Iris pigment epithelial cell (primary cell): ENCODE measurements at regions not wholly inside any gene's neighbourhood (a gene's known extent, or its start where the extent isn't known, plus 50 kb on each side); places are given as distances from the start of the nearest gene placed in this dataset.

Source experiments
- DNase-seq: peaks from one replicate; pipeline ENCODE4 v3.0.0-alpha.2; 2011; ENCODE audit warnings: low read depth

DNA sequence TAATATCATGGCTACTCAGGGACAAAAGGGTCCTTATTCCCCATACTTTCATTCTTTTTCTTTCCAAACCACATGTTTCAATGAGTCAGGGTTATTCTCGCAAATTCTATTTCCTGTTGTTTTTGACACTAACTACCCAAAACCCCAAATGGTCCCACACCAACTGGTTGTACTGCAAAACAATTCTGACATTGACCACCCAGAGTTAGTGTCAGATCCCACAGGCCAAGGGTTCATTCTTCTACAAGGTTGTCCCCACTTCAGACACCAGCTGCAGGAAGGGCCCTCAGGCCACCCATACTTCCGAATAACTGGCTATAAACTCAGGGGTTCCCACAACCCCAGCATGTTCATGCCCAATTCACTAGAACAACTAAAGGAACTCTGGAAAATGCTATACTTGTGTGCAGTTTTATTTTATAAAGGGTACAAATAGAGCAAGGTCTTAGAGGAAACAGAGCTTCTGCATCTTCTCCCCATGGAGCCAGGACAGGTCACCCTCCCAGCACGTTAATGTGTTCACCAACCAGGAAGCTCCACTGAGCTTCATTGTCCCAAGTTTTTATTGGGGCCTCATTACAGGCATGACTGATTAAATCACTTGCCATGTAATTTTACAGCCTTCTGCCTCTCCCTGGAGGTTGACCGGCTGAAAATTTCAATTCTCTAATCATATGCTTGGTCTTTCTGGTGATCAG lies 334.8 kb downstream of the DRD1 start:
- no peak for DNase-seq

DNA sequence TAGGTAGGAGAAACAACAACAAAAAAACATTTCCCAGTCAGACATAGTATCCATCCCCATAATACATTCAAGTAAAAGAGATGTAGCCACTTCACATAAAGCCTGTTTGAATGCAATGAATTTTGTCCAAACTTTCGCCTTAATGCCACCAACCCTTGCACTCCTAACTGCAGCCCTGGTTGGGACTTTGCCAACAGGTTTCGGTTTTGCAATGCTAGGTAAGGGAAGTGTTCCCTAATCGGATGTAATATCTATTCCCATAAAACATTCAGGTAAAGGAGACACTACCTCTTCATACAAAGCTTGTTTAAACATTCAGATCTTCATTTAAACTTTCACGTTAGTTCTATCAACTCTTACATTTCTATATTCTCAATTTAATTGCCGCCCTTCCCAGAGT lies 336.1 kb downstream of the DRD1 start:
- DNase-seq = no peak

DNA sequence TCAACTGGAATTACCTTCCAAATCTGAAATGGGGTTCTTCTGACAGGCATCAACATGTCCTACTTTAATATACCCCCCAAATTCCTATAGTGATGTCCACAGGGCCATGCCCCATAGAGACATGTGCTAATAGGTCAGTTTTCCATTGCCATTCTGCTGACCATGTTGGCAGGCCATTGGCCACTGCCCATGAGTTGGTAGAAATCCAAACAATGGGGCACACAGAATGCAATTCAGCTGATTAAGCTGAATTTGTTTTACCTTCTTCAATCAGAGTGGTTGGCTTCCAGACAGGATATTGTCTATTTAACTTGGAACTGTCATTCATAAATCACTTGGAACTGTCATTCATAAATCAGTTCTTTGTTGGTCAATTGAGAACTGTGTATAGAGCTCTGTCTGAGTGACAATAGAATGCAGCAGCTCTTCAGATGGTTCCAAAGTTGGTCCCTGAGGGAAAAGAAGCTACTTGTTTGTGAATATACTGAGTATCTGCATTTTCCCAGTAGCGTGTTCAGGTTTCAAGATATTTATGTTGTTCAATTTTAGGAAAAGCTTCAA lies 336.9 kb downstream of the DRD1 start:
- DNase-seq = no peak

DNA sequence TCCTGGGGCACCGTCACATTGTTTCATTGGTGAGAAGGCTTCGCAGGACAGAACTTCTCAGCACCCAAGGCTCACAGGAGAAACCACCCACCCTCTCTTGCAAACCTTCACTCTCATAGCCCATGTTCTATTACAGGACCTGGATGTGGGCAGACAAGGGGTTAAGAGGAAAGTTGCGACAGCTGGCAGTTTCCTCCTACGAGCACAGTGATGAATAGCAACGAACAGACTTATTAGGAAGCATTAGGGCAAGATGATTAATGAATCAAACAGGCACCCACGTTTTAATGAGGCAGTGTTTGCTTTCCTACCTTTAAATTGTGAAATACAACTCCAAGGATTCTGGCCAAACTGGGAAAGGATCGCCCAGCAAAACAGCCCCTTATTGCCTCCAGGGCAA lies 339.3 kb downstream of the DRD1 start:
- DNase-seq = no peak

DNA sequence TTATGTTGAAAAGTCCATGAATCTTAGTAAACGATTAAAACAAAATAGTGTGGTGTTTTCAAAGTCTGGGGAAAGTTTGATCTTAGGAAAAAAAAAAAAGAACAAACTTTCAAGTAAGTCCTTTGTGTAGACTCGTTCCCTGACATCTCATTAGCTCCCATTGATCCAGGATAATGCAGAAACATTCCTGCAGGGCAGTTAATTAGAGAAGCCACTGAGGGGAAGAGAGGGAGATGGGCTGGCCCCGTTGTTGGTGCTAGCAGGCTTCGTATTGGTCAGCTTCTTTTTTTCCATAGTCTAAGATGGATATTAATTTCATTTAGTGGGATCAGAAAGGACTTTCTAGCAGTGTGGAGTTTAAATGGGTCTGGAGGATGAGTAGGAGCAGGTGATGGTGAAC lies 340.2 kb downstream of the DRD1 start:
- no peak for DNase-seq

DNA sequence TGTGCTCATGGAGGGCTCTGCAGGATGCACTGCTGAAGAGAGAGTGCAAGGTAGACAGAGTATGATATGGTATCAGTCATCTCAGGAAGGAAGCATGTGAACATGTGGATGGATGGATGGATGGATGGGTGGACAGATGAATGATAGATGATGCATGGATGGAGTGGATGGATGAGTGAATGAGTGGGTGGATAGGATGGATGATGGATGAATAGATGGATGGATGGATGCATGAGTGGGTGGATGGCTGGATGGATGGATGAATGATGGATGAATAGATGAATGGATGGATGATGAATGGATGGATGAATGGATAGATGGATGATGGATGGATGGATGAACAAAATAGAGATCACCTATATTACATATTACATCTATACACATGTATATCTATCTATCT lies 341.3 kb downstream of the DRD1 start:
- DNase-seq = no peak

DNA sequence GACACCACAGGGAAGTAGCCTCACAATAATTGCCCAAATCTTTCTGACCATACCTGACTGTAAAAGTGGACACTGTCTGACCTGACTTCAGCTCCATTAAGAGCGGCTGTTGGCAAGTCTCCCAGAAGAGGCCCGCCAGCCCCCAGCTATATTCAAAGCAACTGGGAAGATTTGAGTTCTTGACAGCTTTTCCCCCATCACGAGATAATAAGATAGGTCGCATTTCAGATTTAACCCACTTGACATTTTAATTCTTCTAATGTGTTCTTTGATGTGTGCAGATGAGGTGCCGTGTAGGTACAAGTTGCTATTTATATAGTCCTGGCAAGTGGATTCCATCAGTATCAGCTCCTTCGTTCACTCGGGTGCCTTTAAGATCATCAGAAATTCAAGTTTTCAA lies 345.7 kb downstream of the DRD1 start:
- DNase-seq = no peak

DNA sequence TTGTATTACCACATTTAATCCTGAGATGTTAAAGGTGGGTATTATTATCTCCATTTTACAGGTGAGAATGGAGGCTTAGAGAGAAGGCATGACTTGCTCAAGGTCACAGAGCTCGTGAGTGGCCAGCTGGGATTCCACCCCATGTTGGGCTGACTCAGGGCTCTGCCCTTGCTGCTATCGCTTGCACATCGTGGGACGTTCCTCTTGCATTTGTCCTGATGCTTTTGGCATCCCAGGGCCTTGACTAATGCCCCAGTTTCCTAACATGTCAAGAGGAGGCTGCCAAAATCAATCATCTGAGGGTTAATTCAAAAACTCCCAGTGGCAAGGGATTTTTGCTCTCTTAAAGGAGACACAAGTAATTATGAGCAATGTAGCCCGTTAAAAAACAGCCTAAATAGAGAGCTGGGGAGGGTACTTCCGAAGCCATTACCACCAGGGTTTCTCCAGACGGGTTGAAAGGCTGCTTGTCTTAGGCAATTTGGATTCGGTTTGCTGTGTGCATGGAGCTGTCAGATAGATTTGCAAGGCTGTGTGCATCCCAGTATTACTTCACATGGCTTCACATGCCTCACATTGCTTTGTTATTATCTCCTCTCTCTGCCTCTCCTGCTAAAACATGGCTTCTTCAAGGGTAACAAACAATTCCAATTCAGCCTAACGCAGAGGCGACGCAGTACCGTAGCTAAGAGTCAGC lies 347.4 kb downstream of the DRD1 start:
- no peak for DNase-seq

DNA sequence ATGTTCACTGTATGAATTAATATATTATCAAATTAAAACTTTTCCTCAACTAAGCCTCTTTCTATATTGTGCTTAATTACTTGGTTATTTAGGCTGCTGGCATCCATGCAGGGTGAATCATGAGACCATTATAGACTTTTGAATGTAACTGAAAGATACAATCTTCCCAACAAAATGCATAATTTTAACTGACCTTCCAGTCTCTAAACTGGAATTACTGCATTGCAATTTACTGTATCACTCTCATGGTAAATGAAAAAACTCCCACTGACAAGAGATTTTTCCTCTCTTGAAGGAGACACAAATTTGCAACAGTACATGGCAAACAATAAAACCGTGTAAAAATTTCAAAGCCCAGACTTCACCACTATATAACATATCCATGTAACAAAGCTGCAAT lies 349.5 kb downstream of the DRD1 start:
- DNase-seq = no peak

DNA sequence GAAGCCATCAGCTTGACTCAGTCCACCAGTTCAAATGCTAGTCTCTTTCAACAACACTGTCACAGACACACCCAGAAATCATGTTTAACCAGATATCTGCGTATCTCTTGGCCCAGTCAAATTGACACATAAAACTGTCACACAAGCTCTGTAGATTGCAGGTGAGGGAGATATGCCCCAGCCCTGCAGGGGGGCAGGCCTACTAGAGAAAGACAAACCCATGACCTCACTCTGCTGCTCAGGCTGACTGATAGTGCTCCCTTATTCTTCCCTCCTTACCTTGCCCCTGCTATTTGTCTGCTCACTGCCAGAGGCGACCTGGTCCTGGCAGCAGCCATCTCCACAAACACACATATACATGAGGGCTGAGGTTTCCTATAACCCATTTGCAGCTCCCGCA lies 351.3 kb downstream of the DRD1 start:
- no peak for DNase-seq

DNA sequence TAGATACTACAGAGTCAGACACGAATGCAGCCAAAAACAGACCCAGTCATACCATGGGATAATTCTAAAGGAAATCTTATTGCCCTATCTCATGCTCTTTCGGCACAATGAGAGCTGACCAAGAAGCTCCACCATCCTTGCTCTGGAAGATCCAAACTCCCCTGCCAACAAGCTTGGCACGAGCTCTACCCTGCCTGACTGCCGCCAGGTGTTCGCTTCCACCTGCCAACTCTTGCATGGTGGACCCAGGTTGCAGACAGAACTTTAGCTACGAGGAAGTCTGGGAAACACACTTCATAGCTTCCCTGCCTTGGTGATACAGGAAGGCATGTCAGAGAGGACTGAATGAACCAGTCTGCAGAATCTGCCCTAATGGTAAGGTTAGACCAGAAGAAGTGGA lies 355.0 kb downstream of the DRD1 start:
- DNase-seq = no peak

DNA sequence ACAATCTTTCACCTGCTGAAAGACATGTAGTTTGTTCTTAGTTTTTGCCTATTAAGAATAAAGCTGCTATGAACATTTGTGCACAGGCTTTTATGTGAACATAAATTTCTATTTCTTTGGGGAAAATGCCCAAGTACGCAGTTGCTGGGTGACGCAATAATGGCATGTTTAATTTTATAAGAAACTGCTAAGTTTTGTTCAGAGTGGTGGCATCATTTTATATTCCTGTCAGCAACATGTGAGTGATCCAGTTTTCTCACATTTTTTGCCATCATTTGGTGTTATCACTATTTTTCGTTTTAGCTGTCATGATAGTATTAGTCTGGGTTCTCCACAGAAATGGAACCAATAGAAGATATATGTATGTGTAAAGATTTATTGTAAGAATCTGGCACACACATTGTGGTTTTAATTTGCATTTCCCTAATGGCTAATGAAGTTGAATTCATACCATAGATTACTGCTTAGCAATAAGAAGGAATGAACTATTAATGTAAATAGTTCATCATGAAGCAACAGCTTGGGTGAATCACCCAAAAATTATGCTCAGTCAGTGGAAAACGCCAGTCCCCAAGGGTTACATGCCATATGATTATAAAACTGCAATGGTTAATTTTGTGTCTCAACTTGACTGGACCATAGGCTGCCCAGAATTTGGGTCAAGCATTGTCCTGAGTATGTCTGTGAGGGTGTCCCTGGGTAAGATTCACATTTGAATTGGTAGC lies 358.6 kb downstream of the MSX2 start:
- no peak for DNase-seq

DNA sequence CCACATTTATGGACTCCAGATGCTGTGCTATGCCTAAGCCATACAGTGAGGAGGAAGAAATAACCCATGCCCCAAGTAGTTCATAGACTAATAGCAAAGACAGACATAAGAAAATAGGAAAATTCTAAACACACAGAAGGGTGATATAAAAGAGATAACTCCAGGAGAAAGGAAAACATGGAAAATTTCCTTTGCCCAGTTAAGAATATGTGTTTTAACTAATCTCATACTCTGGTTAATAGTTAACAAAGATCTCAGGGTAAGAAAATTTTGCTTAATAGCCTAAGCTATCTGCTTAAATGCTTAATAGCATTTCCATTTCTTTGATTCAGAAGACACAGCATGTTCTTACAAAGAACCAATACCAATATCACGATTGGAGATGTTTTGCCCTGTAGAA lies 358.0 kb downstream of the MSX2 start:
- DNase-seq = no peak

DNA sequence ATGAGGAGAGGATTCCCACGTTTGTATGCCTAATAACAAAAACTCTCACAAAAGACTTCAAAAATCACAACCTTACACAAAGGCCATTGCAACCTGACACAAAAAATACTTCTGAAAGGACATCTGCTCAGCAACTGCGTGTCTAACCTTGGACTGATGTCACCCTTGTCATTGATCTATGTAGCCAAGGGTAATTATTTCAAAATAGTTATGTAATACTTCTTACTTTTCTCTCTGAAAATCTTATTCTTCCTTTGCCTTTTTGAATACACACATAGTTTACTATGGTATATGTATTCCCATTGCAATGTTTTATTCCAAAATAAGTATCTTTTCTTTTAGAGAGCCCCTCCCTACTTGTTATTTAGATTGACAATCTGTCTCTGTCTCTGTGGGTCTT lies 355.3 kb downstream of the MSX2 start:
- DNase-seq = no peak

DNA sequence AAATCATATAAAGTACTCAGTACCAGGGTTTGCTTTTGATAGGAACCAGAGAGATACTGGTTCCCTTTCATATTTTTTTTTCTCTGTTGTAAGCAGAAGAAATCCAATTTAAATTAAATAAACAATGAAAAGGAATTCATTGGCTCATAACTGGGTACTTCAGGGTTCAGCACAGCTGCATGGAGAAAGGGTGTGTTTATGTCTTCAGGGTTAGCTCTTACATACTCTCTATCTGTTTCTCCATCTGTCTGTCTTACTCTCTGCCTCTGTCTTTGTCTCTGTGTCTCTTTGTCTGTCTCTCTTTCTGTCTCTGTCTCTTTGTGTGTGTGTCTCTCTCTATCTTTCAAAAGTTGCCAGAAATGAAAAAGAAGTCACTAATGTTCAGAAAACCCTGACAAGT lies 345.9 kb downstream of the MSX2 start:
- DNase-seq = no peak

DNA sequence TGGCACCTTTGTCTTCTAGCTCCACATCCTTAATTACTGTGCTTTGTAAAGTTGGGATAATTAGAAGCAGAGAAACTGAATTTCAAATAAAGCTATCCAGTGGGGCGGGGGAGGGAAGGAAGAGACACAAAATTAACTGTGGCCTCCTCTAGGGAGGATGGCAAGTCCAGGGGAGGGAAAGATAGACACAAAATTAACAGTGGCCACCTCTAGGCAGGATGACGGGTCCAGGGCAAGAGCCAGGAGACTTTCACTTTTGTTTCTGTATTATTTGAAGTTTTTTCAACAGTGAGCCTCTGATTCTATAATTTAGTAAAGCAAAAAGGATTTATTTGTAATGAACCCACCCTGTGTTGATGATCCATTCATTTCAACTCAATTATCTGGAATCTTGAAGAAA lies 335.9 kb downstream of the MSX2 start:
- DNase-seq = no peak

DNA sequence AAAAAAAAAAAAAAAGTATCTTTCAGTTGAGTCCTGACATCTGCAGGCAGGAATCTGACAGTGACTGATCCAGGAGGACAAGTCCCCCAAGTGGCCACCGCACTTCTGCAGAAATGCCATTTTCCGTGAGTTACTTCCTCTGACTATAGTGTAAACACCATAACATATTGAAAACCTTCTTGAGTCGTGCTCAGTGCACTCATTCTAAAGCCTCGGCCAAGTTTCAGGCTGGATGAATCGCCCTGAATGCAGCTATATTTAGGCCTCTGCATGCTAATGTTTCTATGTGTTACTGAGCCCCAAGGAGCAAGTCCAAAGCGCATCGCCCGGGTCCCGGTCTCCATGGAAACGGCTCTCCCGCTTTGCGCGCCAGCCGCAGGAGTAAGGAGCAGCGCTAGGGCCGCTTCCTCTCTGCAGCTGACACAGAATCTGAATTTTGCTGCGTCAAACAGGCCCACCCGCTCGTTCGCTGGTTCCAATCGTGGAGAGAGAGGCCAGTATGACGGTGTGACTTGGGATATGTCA lies 335.4 kb downstream of the MSX2 start:
- DNase-seq = no peak

DNA sequence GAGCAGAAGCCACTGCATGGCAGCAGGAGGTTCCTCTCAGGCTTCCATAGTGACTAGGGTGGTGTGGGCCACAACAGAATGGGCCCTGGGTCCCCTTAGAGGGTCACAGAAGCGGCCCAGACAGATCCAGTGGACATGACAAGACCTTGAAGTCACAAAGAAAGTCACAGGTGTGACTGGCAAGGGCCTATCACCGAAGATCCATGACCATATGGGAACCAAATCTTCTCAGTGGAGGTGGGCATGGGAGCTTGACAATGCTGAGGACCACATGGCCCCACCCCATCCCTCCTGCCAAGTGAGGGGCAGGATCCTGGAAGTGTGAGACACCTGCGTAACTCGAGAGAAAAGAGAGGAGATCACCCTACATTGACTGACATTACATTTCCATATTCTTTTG lies 332.4 kb downstream of the MSX2 start:
- DNase-seq = no peak

DNA sequence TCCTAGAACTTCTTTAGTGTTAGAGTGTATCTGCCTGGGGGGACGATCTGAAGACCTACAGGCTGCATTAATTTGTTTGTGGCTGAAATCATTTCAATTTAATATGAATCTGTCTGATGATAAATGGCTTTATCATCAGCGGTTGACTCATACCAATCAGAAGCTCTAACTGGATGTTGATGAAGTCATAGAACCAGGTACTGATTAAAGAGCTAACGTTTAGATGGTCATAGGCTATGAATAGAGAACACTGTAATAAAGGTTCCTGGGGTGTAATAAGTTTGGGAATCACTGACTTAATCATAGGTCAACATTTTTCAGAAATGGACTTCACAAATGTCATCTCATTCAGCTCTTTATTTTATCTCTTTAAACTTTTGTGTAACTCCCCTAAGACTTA lies 329.9 kb downstream of the MSX2 start:
- DNase-seq = no peak

DNA sequence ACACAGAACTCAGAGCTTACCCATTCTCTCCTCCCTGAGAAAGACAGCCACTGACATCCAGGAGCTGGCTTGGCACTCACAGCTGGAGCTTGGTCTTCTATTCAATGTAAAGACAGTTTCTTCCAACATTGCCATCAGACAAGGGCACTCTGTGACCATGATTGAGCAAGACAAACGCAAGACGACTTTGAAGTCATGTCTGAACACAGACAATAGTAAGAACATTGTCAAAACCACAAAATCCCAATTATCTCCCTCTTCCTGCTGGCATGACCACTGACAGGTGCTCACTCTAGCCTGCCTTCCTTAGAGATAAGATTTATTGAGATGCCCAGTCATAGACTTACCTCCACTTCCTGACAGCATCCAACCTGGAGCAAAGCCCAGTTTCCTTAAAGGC lies 328.0 kb downstream of the MSX2 start:
- DNase-seq = no peak

DNA sequence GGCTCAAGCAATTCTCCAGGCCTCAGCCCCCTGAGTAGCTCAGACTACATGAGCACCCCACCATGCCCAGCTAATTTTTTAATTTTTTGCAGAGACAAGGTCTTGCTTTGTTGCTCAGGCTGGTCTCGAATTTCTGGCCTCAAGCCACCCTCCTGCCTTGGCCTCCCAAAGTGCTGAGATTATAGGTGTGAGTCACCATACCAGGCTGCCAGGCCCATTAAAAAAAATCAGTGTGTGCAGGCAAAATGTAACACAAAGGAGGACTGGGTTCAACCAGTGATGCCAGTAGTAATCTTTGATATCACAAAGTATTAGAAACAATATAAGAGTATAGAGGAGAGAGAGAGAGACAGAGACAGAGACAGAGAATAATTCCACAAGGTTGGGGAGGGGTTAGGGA lies 322.7 kb downstream of the MSX2 start:
- no peak for DNase-seq

DNA sequence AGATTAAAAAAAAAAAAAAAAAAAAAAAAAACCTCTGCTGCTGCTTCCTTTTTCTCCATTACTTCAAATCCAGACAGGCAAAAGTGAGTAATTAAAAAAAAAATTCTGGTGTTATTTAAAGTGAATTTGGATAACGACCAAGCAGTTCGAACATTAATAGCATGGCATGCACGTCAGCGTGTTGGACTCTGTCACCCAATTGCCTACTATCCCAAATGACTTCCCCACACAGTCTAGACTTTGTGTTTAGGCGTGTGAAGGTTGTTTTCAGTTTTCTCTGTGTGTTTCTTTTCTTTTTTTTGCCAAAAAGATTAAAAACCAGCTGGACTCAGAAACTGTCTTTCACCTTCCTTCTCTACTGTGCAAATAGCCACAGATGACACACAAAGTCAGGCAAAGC lies 321.4 kb downstream of the MSX2 start:
- no peak for DNase-seq

DNA sequence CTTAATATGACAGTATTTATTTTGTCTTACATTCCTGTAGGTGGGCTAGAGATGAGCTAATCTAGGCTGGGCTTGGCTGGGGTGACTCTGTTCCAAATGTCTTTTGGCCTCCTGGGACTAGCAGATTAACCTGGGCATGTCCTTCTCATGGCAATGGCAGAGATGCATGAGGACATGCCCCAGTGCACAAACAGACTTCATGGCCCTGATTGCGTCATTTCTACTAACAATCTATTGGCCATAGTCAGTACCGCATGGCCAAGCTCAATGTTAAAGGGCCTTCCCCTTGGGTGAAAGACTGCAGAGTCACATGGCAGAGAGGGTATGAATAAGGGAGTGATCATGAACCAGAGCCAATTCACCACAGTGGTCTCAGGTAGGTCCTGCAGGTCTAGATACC lies 313.4 kb downstream of the MSX2 start:
- no peak for DNase-seq
